ENCODE measurements at regions not wholly inside any gene's neighbourhood (a gene's known extent, or its start where the extent isn't known, plus 50 kb on each side); places are given as distances from the start of the nearest gene placed in this dataset.

- DNase-seq (no peak), ATAC-seq (no peak)
- intact Hi-C loops (cut with DNase I, micrococcal nuclease) = no loop called here
Measured at GRCh38 chr18:42137693-42138375, 182.8 kb downstream of the PIK3C3 start.

GRCh38 chr18:42141439-42141838 is 186.4 kb downstream of the PIK3C3 start:
- ATAC-seq (peak; percentile 27), DNase-seq (no peak)
- intact Hi-C loops (cut with DNase I, micrococcal nuclease) = no loop called here

DNA sequence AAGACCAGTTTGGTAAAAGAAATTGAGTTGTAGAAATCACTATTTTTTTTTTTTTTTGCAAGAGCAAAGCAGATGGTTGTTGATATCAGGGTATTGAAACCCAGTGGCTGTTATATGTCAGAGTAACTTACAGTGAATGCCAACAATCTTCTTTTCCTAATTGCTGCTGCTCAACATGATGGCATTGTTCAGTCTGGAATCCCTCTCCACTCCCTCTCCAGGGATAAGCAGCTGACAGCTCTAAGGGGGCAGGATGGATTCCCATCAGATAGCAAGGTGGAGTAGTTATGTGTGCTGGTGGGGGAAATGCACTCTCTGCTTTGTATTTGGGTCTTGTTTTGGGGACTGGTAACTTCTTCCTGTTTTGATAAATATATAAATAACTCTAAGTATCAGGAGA is 200.0 kb downstream of the PIK3C3 start:
- ATAC-seq (no peak), DNase-seq (no peak)
- intact Hi-C loops (cut with DNase I, micrococcal nuclease) = no loop called here

DNA sequence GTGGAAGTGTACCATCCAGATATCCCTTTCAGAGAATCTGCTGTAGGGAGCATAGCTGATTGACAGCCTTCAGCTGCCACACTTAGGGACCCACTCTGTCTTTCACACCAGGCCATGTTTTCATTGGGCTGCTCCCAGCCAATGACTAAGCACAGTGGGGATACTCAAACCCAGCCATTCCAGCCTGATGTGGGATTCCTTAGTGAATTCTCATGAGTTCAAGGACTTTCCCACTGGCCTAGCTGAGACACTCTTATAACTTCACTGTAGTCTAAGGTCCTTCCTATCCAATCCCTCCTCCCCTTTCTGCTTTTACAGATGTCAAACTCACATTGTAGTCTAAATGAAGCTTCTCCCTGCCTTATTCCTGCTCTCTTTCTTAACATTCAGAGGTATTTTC is 201.2 kb downstream of the PIK3C3 start:
- no peak for ATAC-seq
- DNase-seq = no peak
- intact Hi-C loops (cut with DNase I, micrococcal nuclease) = no loop called here

- intact Hi-C loops (cut with DNase I, micrococcal nuclease) = no loop called here
- DNase-seq (no peak), ATAC-seq (no peak)
Measured at GRCh38 chr18:42157420-42157819, 202.4 kb downstream of the PIK3C3 start.

GRCh38 chr18:42157878-42158277 is 202.8 kb downstream of the PIK3C3 start:
- DNase-seq = no peak
- ATAC-seq = no peak
- intact Hi-C loops (cut with DNase I, micrococcal nuclease) = no loop called here

DNA sequence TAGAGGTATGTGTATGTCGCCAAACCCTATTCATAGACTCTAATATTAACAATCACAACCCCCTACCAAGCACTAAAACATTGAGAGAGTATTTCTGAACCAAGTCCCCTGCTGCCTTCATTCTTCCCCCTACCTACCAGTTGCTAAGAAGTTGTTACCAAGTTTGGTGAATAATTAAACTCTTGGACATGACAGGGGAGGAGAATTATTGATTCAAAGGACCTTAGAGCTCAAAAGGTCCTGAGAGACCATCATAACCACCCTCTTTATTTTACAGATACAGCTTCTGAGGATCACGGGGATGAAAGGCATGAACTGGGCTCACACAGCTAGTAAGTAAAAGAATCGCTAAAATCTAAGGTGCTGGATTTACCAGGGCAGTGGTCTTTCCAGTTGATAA is 204.1 kb downstream of the PIK3C3 start:
- ATAC-seq = no peak
- no peak for DNase-seq
- intact Hi-C loops (cut with DNase I, micrococcal nuclease) = no loop called here

GRCh38 chr18:42163321-42163720 is 208.3 kb downstream of the PIK3C3 start:
- intact Hi-C loops (cut with DNase I, micrococcal nuclease) = no loop called here
- no peak for ATAC-seq

GRCh38 chr18:42164556-42164955 is 209.5 kb downstream of the PIK3C3 start:
- ATAC-seq (no peak), DNase-seq (no peak)
- intact Hi-C loops (cut with DNase I, micrococcal nuclease) = no loop called here

More at GRCh38 chr18:42163321-42163720, 208.3 kb downstream of the PIK3C3 start:
- no peak for DNase-seq

DNA sequence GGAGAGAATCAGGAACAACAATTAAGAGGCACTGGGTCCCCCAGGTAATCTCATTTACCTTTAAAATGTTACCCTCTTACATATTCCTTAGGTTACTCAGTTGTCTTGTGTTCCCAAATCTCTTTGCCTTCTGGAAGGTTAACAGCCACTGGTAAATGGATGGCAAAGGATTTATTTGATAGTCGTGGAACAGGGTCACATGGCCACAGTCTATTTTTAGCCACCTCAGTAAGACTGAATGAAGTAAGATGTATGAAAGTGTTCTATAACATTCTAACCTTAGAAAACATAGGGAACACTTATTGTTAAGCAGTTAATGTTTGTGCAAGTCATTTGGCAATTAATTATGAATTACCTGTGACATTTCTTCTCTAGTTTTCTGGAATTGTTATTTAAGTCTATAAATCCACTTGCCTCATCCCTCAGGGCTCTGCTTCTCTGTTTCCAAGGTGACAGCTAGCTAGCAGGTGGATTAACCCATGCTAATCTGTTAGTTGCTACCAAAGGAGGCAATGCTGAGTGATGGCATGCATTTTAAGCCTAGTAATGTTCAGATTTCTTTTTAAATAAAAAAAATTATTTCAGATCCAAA is 211.0 kb downstream of the PIK3C3 start:
- DNase-seq (no peak), ATAC-seq (no peak)
- intact Hi-C loops (cut with DNase I, micrococcal nuclease) = no loop called here

DNA sequence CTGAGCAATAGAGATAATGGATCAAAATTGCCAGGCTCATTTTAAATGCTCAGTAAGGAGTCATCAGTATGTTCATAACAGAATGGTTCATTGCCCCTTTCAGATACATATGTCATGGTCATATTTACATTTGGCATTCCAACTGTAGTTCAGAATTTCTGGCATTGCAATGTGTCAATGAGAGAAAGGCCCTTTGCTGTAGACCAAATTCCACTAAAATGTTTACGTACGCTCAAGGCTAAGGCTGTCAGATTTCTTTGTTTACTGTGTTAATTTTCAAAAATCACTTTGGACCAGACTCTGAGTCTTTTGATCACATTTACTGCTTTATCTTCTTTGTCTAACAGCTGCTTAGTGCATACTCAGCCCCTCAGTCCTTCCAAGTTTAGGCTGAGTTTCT is 213.5 kb downstream of the PIK3C3 start:
- intact Hi-C loops (cut with DNase I, micrococcal nuclease) = no loop called here

GRCh38 chr18:42168907-42169306 is 213.9 kb downstream of the PIK3C3 start:
- intact Hi-C loops (cut with DNase I, micrococcal nuclease) = no loop called here
- ATAC-seq = no peak

More for the DNA sequence above, 213.5 kb downstream of the PIK3C3 start:
- no peak for DNase-seq
- no peak for ATAC-seq

DNA sequence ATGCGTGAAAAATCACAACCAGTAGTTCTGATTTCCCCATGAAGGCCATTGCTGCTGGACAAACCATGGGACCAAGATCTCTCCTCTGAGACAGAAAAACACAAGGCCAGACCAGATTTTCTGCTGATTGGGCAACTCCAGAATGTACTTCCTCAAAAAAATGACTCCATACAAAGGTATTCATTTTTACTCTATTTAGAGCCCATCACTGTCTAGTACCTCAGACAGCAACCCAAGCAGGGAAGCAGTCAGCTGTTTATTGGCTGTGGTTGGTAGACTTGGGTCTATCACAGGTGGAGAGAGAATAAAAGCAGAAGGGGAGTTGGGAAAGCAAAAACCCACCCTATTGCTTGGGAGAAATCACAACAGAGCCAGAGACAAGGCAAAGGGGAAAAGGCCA is 219.9 kb downstream of the PIK3C3 start:
- intact Hi-C loops (cut with DNase I, micrococcal nuclease) = no loop called here
- DNase-seq (no peak), ATAC-seq (no peak)

More at GRCh38 chr18:42168907-42169306, 213.9 kb downstream of the PIK3C3 start:
- no peak for DNase-seq

- no peak for DNase-seq
- intact Hi-C loops (cut with DNase I, micrococcal nuclease) = no loop called here
- ATAC-seq = no peak
Measured at GRCh38 chr18:42176599-42176998, 221.6 kb downstream of the PIK3C3 start.

DNA sequence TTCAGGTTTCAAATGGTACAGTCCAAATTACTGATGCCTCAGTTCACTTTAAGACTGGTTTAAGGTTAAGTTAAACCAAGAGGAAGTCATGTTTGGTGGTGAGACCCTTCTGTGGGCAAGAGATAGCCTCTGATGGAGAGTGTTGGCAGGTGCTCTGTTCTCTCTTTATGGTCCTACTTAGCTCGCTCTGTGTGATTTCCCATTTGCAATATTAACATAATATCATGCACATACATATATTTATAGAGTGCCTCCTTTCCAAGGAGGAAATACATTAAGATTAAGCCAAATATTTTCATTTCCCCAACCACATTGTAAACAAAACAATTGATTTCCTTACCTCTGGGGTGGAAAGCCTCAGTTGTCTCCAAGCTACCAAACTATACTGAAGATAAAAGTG is 222.4 kb downstream of the PIK3C3 start:
- DNase-seq (no peak), ATAC-seq (no peak)
- intact Hi-C loops (cut with DNase I, micrococcal nuclease) = no loop called here

DNA sequence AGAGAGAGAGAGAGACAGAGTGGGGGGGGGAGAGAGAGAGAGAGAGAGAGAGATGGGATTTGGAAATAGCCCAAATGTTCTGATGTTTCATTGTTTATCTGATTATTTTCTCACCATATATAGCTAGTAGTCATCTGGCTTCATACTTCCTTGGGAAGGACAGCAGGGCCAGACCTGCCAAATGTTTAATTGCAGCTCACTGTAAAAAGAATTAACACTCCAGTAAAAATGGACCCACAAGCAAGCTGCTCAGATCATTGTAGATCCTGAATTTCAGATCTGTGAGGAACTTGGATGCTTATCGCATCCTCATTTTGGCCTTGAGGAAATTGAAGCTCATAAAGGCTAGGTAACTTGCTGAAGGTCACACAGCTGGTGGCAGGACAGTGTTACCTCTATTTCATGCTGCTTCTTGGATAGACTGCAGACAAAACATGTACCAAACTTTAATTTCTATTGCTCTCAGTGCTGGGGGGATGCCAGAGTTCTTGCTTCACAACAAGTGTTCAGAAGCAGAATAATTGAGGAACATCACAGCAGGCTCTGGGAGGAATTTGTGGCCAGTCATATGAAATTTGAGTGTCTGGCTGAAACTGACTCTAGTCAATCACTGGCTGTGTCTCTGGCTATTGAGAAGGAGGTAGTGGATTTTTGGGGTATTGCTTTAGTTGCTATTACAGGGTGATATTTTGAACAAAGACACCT is 223.5 kb downstream of the PIK3C3 start:
- no peak for ATAC-seq
- intact Hi-C loops (cut with DNase I, micrococcal nuclease) = no loop called here
- DNase-seq = no peak

DNA sequence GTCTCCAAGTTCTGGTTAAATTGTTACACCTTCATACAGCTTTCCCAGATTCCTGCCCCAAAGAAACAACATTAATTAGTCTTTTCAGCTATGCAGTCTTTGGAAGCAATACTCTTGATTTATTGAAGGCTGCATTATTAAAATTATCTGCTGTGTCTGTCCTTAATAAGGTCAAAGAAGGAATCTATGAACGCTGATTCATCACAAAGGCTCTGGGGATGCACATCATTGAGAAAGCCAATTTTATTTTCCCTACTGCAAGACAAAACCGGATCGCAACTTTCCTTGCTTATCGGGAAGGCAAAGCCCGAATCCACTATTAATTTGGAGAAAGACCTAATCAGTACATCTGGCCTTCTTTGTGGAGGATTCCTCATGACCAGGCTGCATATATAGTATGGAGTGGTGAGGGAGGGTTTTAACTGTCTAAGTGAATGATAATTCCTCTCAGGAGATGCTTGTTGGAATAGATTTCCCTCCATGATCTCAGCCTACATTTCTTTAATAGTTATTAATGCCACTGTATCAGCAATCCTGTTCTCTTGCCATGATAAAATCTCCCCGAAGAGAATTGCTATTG is 224.6 kb downstream of the PIK3C3 start:
- ATAC-seq (no peak), DNase-seq (no peak)
- intact Hi-C loops (cut with DNase I, micrococcal nuclease) = no loop called here

- DNase-seq = no peak
- intact Hi-C loops (cut with DNase I, micrococcal nuclease) = no loop called here
- ATAC-seq = no peak
Measured at GRCh38 chr18:42181474-42181873, 226.4 kb downstream of the PIK3C3 start.

DNA sequence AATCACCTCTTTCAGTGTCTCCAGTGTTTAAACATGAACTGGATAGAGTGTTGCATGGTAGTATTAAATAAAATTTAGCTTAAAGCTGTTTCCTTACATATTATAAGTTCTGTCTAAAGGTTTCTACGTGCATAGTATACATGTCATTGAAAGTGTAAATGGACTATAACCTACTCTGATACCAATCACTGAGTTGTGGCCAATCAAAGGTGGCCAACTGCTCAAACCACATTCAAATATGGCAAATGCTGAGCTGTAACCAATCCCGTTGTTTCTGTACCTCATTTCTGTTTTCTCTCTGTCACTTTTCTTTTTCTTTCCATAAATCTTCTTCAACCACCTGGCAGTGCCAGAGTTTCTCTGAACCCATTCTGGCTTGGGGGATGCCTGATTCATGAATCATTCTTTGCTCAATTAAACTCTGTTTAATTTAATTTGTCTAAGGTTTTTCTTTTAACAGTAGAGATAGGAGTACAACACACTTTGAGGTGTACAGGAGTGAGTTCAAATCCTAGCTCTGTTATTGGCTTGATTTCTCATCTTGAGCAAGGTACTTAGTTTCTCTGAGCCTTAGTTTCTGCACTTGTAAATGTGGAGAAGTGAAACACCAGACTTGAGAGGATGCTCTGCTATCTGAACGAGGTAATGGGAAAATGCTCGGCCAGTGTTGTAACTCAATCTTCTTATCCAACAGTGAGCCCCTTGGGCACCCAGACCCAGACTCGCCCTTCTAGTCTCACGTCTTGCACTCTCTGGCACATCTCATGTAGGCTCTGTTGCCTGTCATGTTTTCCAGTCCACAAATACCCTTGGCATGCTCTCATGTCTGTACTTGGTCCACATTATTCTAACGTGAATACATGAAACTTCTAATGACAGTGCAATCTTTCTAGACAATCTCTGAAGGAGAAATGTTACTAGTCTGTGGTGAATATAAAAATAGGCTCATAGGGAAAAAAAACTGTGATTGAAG is 228.0 kb downstream of the PIK3C3 start:
- intact Hi-C loops (cut with DNase I, micrococcal nuclease) = no loop called here

More for the DNA sequence above, 228.0 kb downstream of the PIK3C3 start:
- ATAC-seq = no peak
- no peak for DNase-seq
